HEK293T (cell line): ENCODE measurements at regions not wholly inside any gene's neighbourhood (a gene's known extent, or its start where the extent isn't known, plus 50 kb on each side); places are given as distances from the start of the nearest gene placed in this dataset.

ENCODE experiments used
- ARNT ChIP-seq: fragments of 450-650 bp; IDR thresholded peaks from 2 replicates; pipeline ENCODE4 v1.6.1; 2017; ENCODE audit warnings: mild to moderate bottlenecking
- BHLHE40 ChIP-seq: fragments of 450-650 bp; IDR thresholded peaks from 2 replicates; pipeline ENCODE4 v1.6.1; 2016; ENCODE audit warnings: mild to moderate bottlenecking, moderate library complexity, borderline replicate concordance
- CTBP1 ChIP-seq: fragments of 450-650 bp; IDR thresholded peaks from 2 replicates; pipeline ENCODE4 v1.6.1; 2016; ENCODE audit warnings: borderline replicate concordance
- FOXA1 ChIP-seq: fragments of 450-650 bp; IDR thresholded peaks from 2 replicates; pipeline ENCODE4 v1.6.1; 2016; ENCODE audit warnings: mild to moderate bottlenecking
- FOXK2 ChIP-seq: fragments of 450-650 bp; IDR thresholded peaks from 2 replicates; pipeline ENCODE4 v1.6.1; 2016; ENCODE audit warnings: mild to moderate bottlenecking
- FOXM1 ChIP-seq: fragments of 450-650 bp; IDR thresholded peaks from 2 replicates; pipeline ENCODE4 v1.6.1; 2017; ENCODE audit warnings: mild to moderate bottlenecking, borderline replicate concordance
- HDGF ChIP-seq: fragments of 450-650 bp; IDR thresholded peaks from 2 replicates; pipeline ENCODE4 v1.6.1; 2017; ENCODE audit warnings: antibody characterized with exemption, borderline replicate concordance
- L3MBTL2 ChIP-seq: fragments of 450-650 bp; conservative IDR thresholded peaks from 2 replicates; pipeline ENCODE4 v1.6.1; 2016; ENCODE audit warnings: mild to moderate bottlenecking
- PKNOX1 ChIP-seq: fragments of 450-650 bp; IDR thresholded peaks from 2 replicates; pipeline ENCODE4 v1.6.1; 2016
- SP1 ChIP-seq: fragments of 450-650 bp; IDR thresholded peaks from 2 replicates; pipeline ENCODE4 v1.6.1; 2017
- TARDBP ChIP-seq: fragments of 450-650 bp; IDR thresholded peaks from 2 replicates; pipeline ENCODE4 v1.6.1; 2016
- ZNF384 ChIP-seq: fragments of 450-650 bp; IDR thresholded peaks from 2 replicates; pipeline ENCODE4 v1.6.1; 2016

GRCh38 chr20:22204801-22205200, 379.6 kb downstream of the FOXA2 start:
- TF ChIP-seq L3MBTL2 (no peak), BHLHE40 (no peak), FOXM1 (no peak), FOXA1 (no peak), ZNF384 (no peak), TARDBP (no peak), ARNT (no peak), SP1 (no peak), FOXK2 (no peak), PKNOX1 (no peak), CTBP1 (no peak), HDGF (no peak)
